ENCODE measurements at regions not wholly inside any gene's neighbourhood (a gene's known extent, or its start where the extent isn't known, plus 50 kb on each side); places are given as distances from the start of the nearest gene placed in this dataset.

GRCh38 chr12:91910871-91911388 lies 234.7 kb downstream of the BTG1 start:
- TF ChIP-seq, protein P1, sequence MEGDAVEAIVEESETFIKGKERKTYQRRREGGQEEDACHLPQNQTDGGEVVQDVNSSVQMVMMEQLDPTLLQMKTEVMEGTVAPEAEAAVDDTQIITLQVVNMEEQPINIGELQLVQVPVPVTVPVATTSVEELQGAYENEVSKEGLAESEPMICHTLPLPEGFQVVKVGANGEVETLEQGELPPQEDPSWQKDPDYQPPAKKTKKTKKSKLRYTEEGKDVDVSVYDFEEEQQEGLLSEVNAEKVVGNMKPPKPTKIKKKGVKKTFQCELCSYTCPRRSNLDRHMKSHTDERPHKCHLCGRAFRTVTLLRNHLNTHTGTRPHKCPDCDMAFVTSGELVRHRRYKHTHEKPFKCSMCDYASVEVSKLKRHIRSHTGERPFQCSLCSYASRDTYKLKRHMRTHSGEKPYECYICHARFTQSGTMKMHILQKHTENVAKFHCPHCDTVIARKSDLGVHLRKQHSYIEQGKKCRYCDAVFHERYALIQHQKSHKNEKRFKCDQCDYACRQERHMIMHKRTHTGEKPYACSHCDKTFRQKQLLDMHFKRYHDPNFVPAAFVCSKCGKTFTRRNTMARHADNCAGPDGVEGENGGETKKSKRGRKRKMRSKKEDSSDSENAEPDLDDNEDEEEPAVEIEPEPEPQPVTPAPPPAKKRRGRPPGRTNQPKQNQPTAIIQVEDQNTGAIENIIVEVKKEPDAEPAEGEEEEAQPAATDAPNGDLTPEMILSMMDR (IDR thresholded peaks at IDR 0.05): no peak
- TF ChIP-seq POLR2AphosphoS5 (IDR thresholded peaks at IDR 0.05): no peak
